D721Med (cell line): ENCODE measurements at regions not wholly inside any gene's neighbourhood (a gene's known extent, or its start where the extent isn't known, plus 50 kb on each side); places are given as distances from the start of the nearest gene placed in this dataset.
A peak's percentile ranks its signal among the peaks of the same experiment; 100 is the strongest.

ENCODE experiments used
- DNase-seq: peaks from one replicate; pipeline ENCODE4 v3.0.0; 2011; ENCODE audit warnings: low spot score; ENCODE audit not compliant: insufficient read length
- FAIRE-seq: peaks from 2 replicates; lab custom pipeline; 2011; peaks lifted over from hg19 to GRCh38; lab: Jason Lieb, UNC
- CTCF ChIP-seq: IDR thresholded peaks from 2 replicates; pipeline ENCODE4 v1.5.1; 2012; ENCODE audit warnings: mild to moderate bottlenecking, control low read depth; ENCODE audit not compliant: insufficient read depth; ENCODE audit errors: missing control alignments

- FAIRE-seq: no peak
- no peak for DNase-seq
- TF ChIP-seq CTCF: no peak
Measured at GRCh38 chr4:134309715-134310114, 108.1 kb upstream of the PABPC4L start.

- FAIRE-seq (no peak), DNase-seq (no peak)
- no peak for TF ChIP-seq CTCF
Measured at GRCh38 chr4:134308910-134309309, 107.3 kb upstream of the PABPC4L start.

GRCh38 chr4:134298313-134298712 is 96.7 kb upstream of the PABPC4L start:
- TF ChIP-seq CTCF: no peak
- DNase-seq (no peak), FAIRE-seq (peak; percentile 6)

GRCh38 chr4:134297765-134298164 is 96.2 kb upstream of the PABPC4L start:
- DNase-seq (no peak), FAIRE-seq (no peak)
- no peak for TF ChIP-seq CTCF

GRCh38 chr4:134282680-134283079 is 81.1 kb upstream of the PABPC4L start:
- no peak for TF ChIP-seq CTCF
- no peak for FAIRE-seq
- no peak for DNase-seq

- DNase-seq (no peak), FAIRE-seq (no peak)
- TF ChIP-seq CTCF: no peak
Measured at GRCh38 chr4:134278675-134279074, 77.1 kb upstream of the PABPC4L start.

- DNase-seq: no peak
Measured at GRCh38 chr4:134276476-134276875, 74.9 kb upstream of the PABPC4L start.

More at GRCh38 chr4:134276476-134276875, 74.9 kb upstream of the PABPC4L start:
- no peak for TF ChIP-seq CTCF
- FAIRE-seq: no peak
